Caco-2 (cell line): ENCODE measurements at regions not wholly inside any gene's neighbourhood (a gene's known extent, or its start where the extent isn't known, plus 50 kb on each side); places are given as distances from the start of the nearest gene placed in this dataset.

Experiments
- BruUV-seq: library from RNA; stranded (reverse); fragments of 400-500 nt; replicated peaks from 2 replicates; lab custom pipeline; 2021; lab: Mats Ljungman, UMichigan
- CTCF ChIA-PET: fragments of 300-600 bp; sonication (Branson Sonifier 250); formaldehyde crosslinking; loops from one replicate; lab custom pipeline; 2022; ENCODE audit warnings: antibody characterized with exemption; lab: Charles Lee
- POLR2A ChIA-PET: fragments of 300-600 bp; sonication (Branson Sonifier 250); formaldehyde crosslinking; loops from one replicate; lab custom pipeline; 2022; ENCODE audit warnings: antibody characterized with exemption; lab: Charles Lee
- DNase-seq, 2 experiments: peaks; one replicate each; pipeline versions ENCODE4 v3.0.0 to v3.0.0-alpha.2; 2020 to 2022
- H3K27me3 ChIP-seq: replicated peaks from 2 replicates; pipeline ENCODE4 v1.6.0; 2011; ENCODE audit warnings: low read length; ENCODE audit not compliant: control insufficient read depth, insufficient read depth
- H3K36me3 ChIP-seq: 2 replicates; pipeline ENCODE4 v1.5.1; 2011; ENCODE audit warnings: low read length; ENCODE audit not compliant: control insufficient read depth, insufficient read depth
- H3K4me1 ChIP-seq: fragments of 250-450 bp; sonication (Bioruptor Pico); 2 replicates; pipeline ENCODE4 v1.5.1; 2020; ENCODE audit warnings: mild to moderate bottlenecking
- H3K4me3 ChIP-seq: 2 replicates; pipeline ENCODE4 v1.5.1; 2011; ENCODE audit warnings: low read depth, mild to moderate bottlenecking, control low read depth, low read length
- H3K9me3 ChIP-seq: fragments of 250-450 bp; sonication (Bioruptor Pico); 2 replicates; pipeline ENCODE4 v1.5.1; 2020; ENCODE audit warnings: mild to moderate bottlenecking, moderate library complexity
- H3K27ac Mint-ChIP-seq: one replicate; pipeline ENCODE4 v1.8.0; 2022; ENCODE audit warnings: mixed read lengths; ENCODE audit not compliant: unreplicated experiment
- H3K27me3 Mint-ChIP-seq: one replicate; pipeline ENCODE4 v1.8.0; 2022; ENCODE audit warnings: mixed read lengths; ENCODE audit not compliant: insufficient read depth, unreplicated experiment
- H3K36me3 Mint-ChIP-seq: one replicate; pipeline ENCODE4 v1.8.0; 2022; ENCODE audit warnings: mild to moderate bottlenecking, mixed read lengths; ENCODE audit not compliant: insufficient read depth, unreplicated experiment
- H3K4me1 Mint-ChIP-seq: one replicate; pipeline ENCODE4 v1.8.0; 2022; ENCODE audit warnings: low read depth, mixed read lengths; ENCODE audit not compliant: unreplicated experiment
- H3K4me3 Mint-ChIP-seq: one replicate; pipeline ENCODE4 v1.8.0; 2022; ENCODE audit warnings: mild to moderate bottlenecking, moderate library complexity, mixed read lengths; ENCODE audit not compliant: unreplicated experiment
- H3K9me3 Mint-ChIP-seq: one replicate; pipeline ENCODE4 v1.8.0; 2022; ENCODE audit warnings: mixed read lengths; ENCODE audit not compliant: unreplicated experiment
- CTCF ChIP-seq, 2 experiments: fragments of 200-600 bp in 1 of 2; IDR thresholded peaks; 1 replicate in 1 of 2; 2 replicates in 1 of 2; pipeline versions ENCODE4 v1.5.1 to v1.8.0; 2011 to 2022; ENCODE audit warnings: antibody characterized with exemption in 1 of 2, control low read depth in 1 of 2, inconsistent platforms in 1 of 2, low read depth in 1 of 2, low read length in 1 of 2, mild to moderate bottlenecking in 1 of 2, moderate library complexity in 1 of 2; ENCODE audit not compliant: insufficient read depth in 1 of 2, severe bottlenecking in 1 of 2, unreplicated experiment in 1 of 2
- intact Hi-C: fragments of 100-400 bp; cut with micrococcal nuclease; formaldehyde crosslinking; loops from one replicate; pipeline ENCODE4 v1.10.0; 2022; ENCODE audit not compliant: unreplicated experiment

- Mint-ChIP-seq H3K36me3 (no peaks in the 10 kb centered on the region), H3K4me1 (peaks cover 22% of the 10 kb centered on the region), H3K4me3 (no peak overlapping the region), H3K27me3 (no peaks in the 10 kb centered on the region), H3K27ac (no peak overlapping the region), H3K9me3 (no peaks in the 10 kb centered on the region)
- Histone ChIP-seq H3K9me3 (no peaks in the 10 kb centered on the region), H3K4me3 (no peak overlapping the region), H3K36me3 (no peaks in the 10 kb centered on the region), H3K27me3 (no peaks in the 10 kb centered on the region), H3K4me1 (peaks cover 20% of the 10 kb centered on the region; the same call in 1 of the 2 replicates)
- TF ChIP-seq CTCF (IDR thresholded peaks at IDR 0.05; ENCODE audit: insufficient read depth in 1 of 2, low read depth in 1 of 2, low read length in 1 of 2, severe bottlenecking in 1 of 2, unreplicated experiment in 1 of 2), result no peak
- ChIA-PET CTCF (no interaction called here), POLR2A (no interaction called here)
- intact Hi-C loops, result no loop called here
- BruUV-seq, result no TSS peak
- no peak for DNase-seq
Measured at GRCh38 chr4:156347412-156348075, 393.9 kb upstream of the CTSO start.

- Mint-ChIP-seq H3K4me1 (peaks cover 22% of the 10 kb centered on the region), H3K36me3 (no peaks in the 10 kb centered on the region), H3K27ac (no peak overlapping the region), H3K4me3 (no peak overlapping the region), H3K9me3 (no peaks in the 10 kb centered on the region), H3K27me3 (no peaks in the 10 kb centered on the region)
- no peaks in the 10 kb centered on the region for H3K27me3 ChIP-seq
- no peak for TF ChIP-seq CTCF (IDR thresholded peaks at IDR 0.05; ENCODE audit: insufficient read depth in 1 of 2, low read depth in 1 of 2, low read length in 1 of 2, severe bottlenecking in 1 of 2, unreplicated experiment in 1 of 2)
- H3K9me3 ChIP-seq, result no peaks in the 10 kb centered on the region
- no TSS peak for BruUV-seq
- intact Hi-C loops, result no loop called here
- CTCF ChIA-PET, result no interaction called here
- no peak for DNase-seq
- H3K4me3 ChIP-seq, result no peak overlapping the region
- no peaks in the 10 kb centered on the region for H3K36me3 ChIP-seq
- POLR2A ChIA-PET, result no interaction called here
- H3K4me1 ChIP-seq, result peaks cover 20% of the 10 kb centered on the region; the same call in 1 of the 2 replicates
Measured at GRCh38 chr4:156346959-156347385, 393.3 kb upstream of the CTSO start.

DNA sequence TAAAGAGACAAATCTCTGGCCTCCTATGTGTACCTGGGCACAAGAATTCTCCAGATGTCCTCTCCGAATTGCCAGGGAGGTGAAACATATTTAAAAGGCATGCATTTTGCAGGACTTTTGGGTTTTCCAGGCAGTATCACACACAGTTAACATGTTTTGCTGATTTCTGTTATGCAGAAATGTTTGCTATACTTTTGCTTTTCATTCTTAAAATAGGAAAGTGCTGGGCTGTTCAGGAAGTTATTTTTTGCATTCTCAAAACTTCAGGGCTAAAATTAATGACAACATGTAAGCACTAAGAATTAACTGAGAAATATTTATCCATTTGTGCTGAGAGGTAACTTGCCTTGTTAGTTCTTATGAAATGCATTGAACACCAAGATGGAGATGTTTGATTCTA is 390.7 kb upstream of the CTSO start:
- CTCF ChIA-PET, result no interaction called here
- Histone ChIP-seq H3K9me3 (no peaks in the 10 kb centered on the region), H3K4me3 (no peak overlapping the region), H3K4me1 (peaks cover 14% of the 10 kb centered on the region; the same call in 1 of the 2 replicates), H3K36me3 (no peaks in the 10 kb centered on the region), H3K27me3 (no peaks in the 10 kb centered on the region)
- POLR2A ChIA-PET, result no interaction called here
- Mint-ChIP-seq H3K27me3 (no peaks in the 10 kb centered on the region), H3K4me3 (no peak overlapping the region), H3K36me3 (no peaks in the 10 kb centered on the region), H3K27ac (no peak overlapping the region), H3K4me1 (peaks cover 16% of the 10 kb centered on the region), H3K9me3 (no peaks in the 10 kb centered on the region)
- no peak for TF ChIP-seq CTCF (IDR thresholded peaks at IDR 0.05; ENCODE audit: insufficient read depth in 1 of 2, low read depth in 1 of 2, low read length in 1 of 2, severe bottlenecking in 1 of 2, unreplicated experiment in 1 of 2)
- intact Hi-C loops, result no loop called here
- no peak for DNase-seq
- no TSS peak for BruUV-seq
